ENCODE measurements at regions not wholly inside any gene's neighbourhood (a gene's known extent, or its start where the extent isn't known, plus 50 kb on each side); places are given as distances from the start of the nearest gene placed in this dataset.

DNA sequence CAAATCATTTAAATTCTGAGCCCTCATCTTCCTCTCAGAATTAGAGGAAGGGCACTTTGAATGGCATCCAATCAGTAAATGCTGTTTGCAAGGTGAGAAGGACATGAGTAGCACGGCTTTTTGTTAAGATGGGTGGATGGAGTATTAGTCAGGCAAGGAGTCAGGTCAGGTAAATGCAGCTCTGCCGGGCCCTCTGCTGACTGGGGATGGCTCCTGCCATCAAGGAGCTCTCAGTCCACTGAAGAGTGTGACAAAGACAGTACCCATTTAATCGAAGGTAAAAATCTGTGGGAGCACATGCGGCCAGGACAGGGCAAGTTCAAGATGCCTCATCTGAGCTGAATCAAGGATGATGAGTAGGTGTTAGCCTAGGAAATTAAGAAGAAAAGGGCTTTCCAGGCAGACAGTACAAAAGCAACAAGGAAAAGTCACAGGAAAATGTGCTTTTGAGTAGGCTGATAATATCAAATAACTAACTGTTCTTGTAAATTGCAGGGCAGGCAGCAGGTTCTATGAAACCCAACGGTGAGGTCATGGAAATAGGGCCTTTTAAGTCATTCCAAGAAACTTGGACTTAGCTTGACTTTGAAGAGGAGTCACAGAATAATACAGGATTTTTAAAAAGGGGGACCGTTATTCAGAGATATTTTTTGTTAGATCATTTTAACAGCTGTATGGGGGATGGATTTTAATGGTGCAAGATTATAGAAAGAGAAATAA lies 670.5 kb upstream of the ARGLU1 start:
- TF ChIP-seq EGR1 (IDR thresholded peaks at IDR 0.05; ENCODE audit: low read depth), result no peak
- TF ChIP-seq EZH2 (IDR thresholded peaks at IDR 0.05), result no peak
- TF ChIP-seq ZNF274 (IDR thresholded peaks at IDR 0.05; ENCODE audit: low read depth, low read length), result no peak
- TF ChIP-seq TCF7L2 (IDR thresholded peaks at IDR 0.05; ENCODE audit: borderline replicate concordance, extremely low read depth, insufficient read depth, insufficient read length), result no peak
- no peak for TF ChIP-seq FOSL1 (IDR thresholded peaks at IDR 0.05; ENCODE audit: low read depth)
- no peak for TF ChIP-seq SIN3A (IDR thresholded peaks at IDR 0.05; ENCODE audit: low read depth)
- TF ChIP-seq CTCF (IDR thresholded peaks at IDR 0.05 in 2 of 3, conservative IDR thresholded peaks at IDR 0.05 in 1 of 3; ENCODE audit: borderline replicate concordance in 1 of 3, insufficient read depth in 1 of 3, low read depth in 2 of 3, low read length in 2 of 3), result no peak
- TF ChIP-seq POLR2A (IDR thresholded peaks at IDR 0.05; ENCODE audit: borderline replicate concordance, extremely low read depth, insufficient read depth, insufficient read length), result no peak
- TF ChIP-seq POLR2AphosphoS5 (IDR thresholded peaks at IDR 0.05; ENCODE audit: low read depth, low read length), result no peak
